Lower leg skin (tissue), 4 donors: ENCODE measurements at regions not wholly inside any gene's neighbourhood (a gene's known extent, or its start where the extent isn't known, plus 50 kb on each side); places are given as distances from the start of the nearest gene placed in this dataset.

Experiments
- DNase-seq, 2 donors: peaks; one replicate each; pipeline ENCODE4 v3.0.0-alpha.2; 2019; ENCODE audit warnings: low spot score in 2 of 2
- H3K4me3 ChIP-seq: fragments of 200-600 bp; sonication (generic); 2 replicates; pipeline ENCODE4 v1.5.1; 2017; ENCODE audit warnings: mild to moderate bottlenecking, low read depth; ENCODE audit not compliant: poor library complexity, severe bottlenecking
- CTCF ChIP-seq, 3 donors: fragments of 450-650 bp; IDR thresholded peaks; one replicate each; pipeline ENCODE4 v1.5.1; 2016; ENCODE audit warnings: antibody characterized with exemption in 3 of 3, mild to moderate bottlenecking in 3 of 3, moderate library complexity in 2 of 3
- POLR2A ChIP-seq, 2 donors: fragments of 450-650 bp; IDR thresholded peaks; one replicate each; pipeline ENCODE4 v1.6.1; 2016 to 2017; ENCODE audit warnings: antibody characterized with exemption in 2 of 2, mild to moderate bottlenecking in 1 of 2, moderate library complexity in 1 of 2
- WGBS, 2 donors: methylation state at CpG; one replicate each; pipeline ENCODE4 v1.1.5; 2018; 5-methylcytosine and 5-hydroxymethylcytosine counted together
- intact Hi-C: fragments of 100-400 bp; cut with DNase I; formaldehyde crosslinking; loops from one replicate; pipeline ENCODE4 v1.15.0; 2023; ENCODE audit warnings: low total_unique reads

GRCh38 chr1:218209351-218209861 lies 75.7 kb upstream of the RRP15 start:
- no peak overlapping the region for H3K4me3 ChIP-seq
- TF ChIP-seq POLR2A (IDR thresholded peaks at IDR 0.05) (no peak), CTCF (IDR thresholded peaks at IDR 0.05) (no peak)
- intact Hi-C loops: no loop called here
- 56 to 68% methylated on average over 3 of the region's 3 CpGs for WGBS, 2 donors
- no peak for DNase-seq

- H3K4me3 ChIP-seq: no peak overlapping the region
- intact Hi-C loops: no loop called here
- no peak for DNase-seq
- TF ChIP-seq POLR2A (IDR thresholded peaks at IDR 0.05) (no peak), CTCF (IDR thresholded peaks at IDR 0.05) (no peak)
Measured at GRCh38 chr1:218211241-218211640, 73.9 kb upstream of the RRP15 start.

GRCh38 chr1:218217040-218217439 lies 68.1 kb upstream of the RRP15 start:
- intact Hi-C loops: no loop called here
- 22 to 34% methylated on average over 3 to 4 of the region's 4 CpGs for WGBS, 2 donors
- H3K4me3 ChIP-seq: no peak overlapping the region
- no peak for DNase-seq
- TF ChIP-seq POLR2A (IDR thresholded peaks at IDR 0.05): no peak
- no peak for TF ChIP-seq CTCF (IDR thresholded peaks at IDR 0.05)

GRCh38 chr1:218219460-218219859 lies 65.6 kb upstream of the RRP15 start:
- intact Hi-C loops: no loop called here
- no peak overlapping the region for H3K4me3 ChIP-seq
- no peak for DNase-seq
- TF ChIP-seq CTCF (IDR thresholded peaks at IDR 0.05): no peak
- WGBS, 2 donors: 17% methylated on average over 2 of the region's 2 CpGs

GRCh38 chr1:218224101-218224500 lies 61.0 kb upstream of the RRP15 start:
- WGBS, 2 donors: 71 to 85% methylated on average over 1 of the region's 1 CpG
- DNase-seq: no peak
- TF ChIP-seq CTCF (IDR thresholded peaks at IDR 0.05) (no peak), POLR2A (IDR thresholded peaks at IDR 0.05) (no peak)
- intact Hi-C loops: no loop called here
- no peak overlapping the region for H3K4me3 ChIP-seq

- DNase-seq: no peak
- TF ChIP-seq CTCF (IDR thresholded peaks at IDR 0.05) (no peak), POLR2A (IDR thresholded peaks at IDR 0.05) (no peak)
- H3K4me3 ChIP-seq: no peak overlapping the region
- intact Hi-C loops: no loop called here
- WGBS, 2 donors: 88% methylated on average over 5 of the region's 5 CpGs
Measured at GRCh38 chr1:218226005-218226404, 59.1 kb upstream of the RRP15 start.
